ENCODE measurements at regions not wholly inside any gene's neighbourhood (a gene's known extent, or its start where the extent isn't known, plus 50 kb on each side); places are given as distances from the start of the nearest gene placed in this dataset.

DNA sequence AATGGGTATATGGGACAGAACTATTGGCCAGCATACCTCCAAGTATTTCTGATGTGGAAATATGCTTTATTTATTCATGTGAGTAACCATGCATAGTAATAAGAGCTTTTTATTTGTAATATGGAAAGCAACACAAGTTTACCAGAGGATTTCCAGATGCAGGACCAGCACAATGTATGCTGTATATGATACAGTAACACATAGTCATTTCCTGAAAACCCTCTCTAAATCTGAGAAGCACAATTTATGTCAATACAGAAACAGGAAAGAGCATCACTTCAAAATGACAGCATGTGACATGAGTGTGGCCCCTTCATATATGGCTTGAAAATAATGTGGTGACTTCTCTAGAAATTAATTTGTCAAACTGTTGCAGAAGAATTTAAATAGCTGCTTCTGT is 1134.7 kb upstream of the ADGRL2 start:
- Histone ChIP-seq H4K91ac (ENCODE audit: low read length) (no peak overlapping the region), H2BK12ac (ENCODE audit: low read length in 2 of 2) (no peak overlapping the region), H3K18ac (ENCODE audit: low read depth in 1 of 2, low read length in 2 of 2) (no peak overlapping the region), H2AFZ (ENCODE audit: low read depth, low read length) (no peak overlapping the region), H3K27me3 (ENCODE audit: control insufficient read depth in 1 of 2, insufficient read depth in 1 of 2, low read length in 2 of 2) (no peaks in the 10 kb centered on the region), H3K27ac (ENCODE audit: low read length, poor library complexity, severe bottlenecking) (no peak overlapping the region), H3K14ac (ENCODE audit: low read length in 2 of 2) (no peak overlapping the region), H2BK15ac (ENCODE audit: low read depth, poor library complexity, severe bottlenecking) (no peak overlapping the region), H4K8ac (ENCODE audit: low read length) (no peak overlapping the region), H3K4me2 (ENCODE audit: low read length, poor library complexity, severe bottlenecking) (no peak overlapping the region), H3K23ac (ENCODE audit: low read length in 2 of 2) (no peak overlapping the region), H3K9ac (ENCODE audit: low read length) (no peak overlapping the region), H2BK120ac (ENCODE audit: low read depth, low read length) (no peak overlapping the region), H3K4me3 (ENCODE audit: insufficient read depth in 1 of 2, low read depth in 1 of 2, low read length in 2 of 2) (no peak overlapping the region), H3K4ac (ENCODE audit: low read depth in 1 of 2, low read length in 2 of 2) (no peak overlapping the region), H3K9me3 (ENCODE audit: control insufficient read depth, low read length) (no peaks in the 10 kb centered on the region), H2BK5ac (ENCODE audit: low read depth, low read length, poor library complexity, severe bottlenecking) (no peak overlapping the region), H3K36me3 (ENCODE audit: control insufficient read depth in 1 of 2, insufficient read depth in 2 of 2, low read depth in 1 of 2, low read length in 2 of 2) (no peaks in the 10 kb centered on the region), H3K4me1 (ENCODE audit: control insufficient read depth, insufficient read depth, low read depth, low read length) (no peaks in the 10 kb centered on the region), H2AK5ac (ENCODE audit: low read length, severe bottlenecking) (no peak overlapping the region), H3K79me1 (replicated peaks; ENCODE audit: low read length, poor library complexity, severe bottlenecking) (no peaks in the 10 kb centered on the region)
- DNase-seq = no peak

DNA sequence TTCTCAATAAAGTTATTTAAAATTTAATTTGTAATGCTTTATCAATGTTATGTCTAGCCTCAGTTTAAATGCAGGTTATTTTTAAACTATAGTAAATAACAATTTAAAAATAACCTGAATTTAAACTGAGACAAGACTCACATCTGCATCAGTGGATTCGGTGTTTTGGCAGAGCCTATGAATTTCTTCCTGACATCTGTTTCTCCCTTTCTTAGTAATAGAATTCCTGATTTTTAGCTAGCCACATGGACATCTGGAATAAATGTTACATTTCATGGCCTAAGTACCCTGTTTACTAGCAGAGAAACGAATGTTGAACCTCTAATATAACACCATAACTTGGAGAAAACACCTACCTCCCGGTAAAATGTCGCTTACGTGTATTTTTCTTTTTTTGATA is 1141.6 kb upstream of the ADGRL2 start:
- no peaks in the 10 kb centered on the region for H3K9me3 ChIP-seq (ENCODE audit: control insufficient read depth, low read length)
- no peak overlapping the region for H3K23ac ChIP-seq (ENCODE audit: low read length in 2 of 2)
- no peak overlapping the region for H4K8ac ChIP-seq (ENCODE audit: low read length)
- H3K18ac ChIP-seq (ENCODE audit: low read depth in 1 of 2, low read length in 2 of 2) = no peak overlapping the region
- H2BK12ac ChIP-seq (ENCODE audit: low read length in 2 of 2) = no peak overlapping the region
- H2AFZ ChIP-seq (ENCODE audit: low read depth, low read length) = no peak overlapping the region
- DNase-seq = no peak
- H3K4me1 ChIP-seq (ENCODE audit: control insufficient read depth, insufficient read depth, low read depth, low read length) = no peaks in the 10 kb centered on the region
- H2AK5ac ChIP-seq (ENCODE audit: low read length, severe bottlenecking) = no peak overlapping the region
- 91% methylated on average over 2 of the region's 5 CpGs for WGBS
- no peaks in the 10 kb centered on the region for H3K27me3 ChIP-seq (ENCODE audit: control insufficient read depth in 1 of 2, insufficient read depth in 1 of 2, low read length in 2 of 2)
- no peaks in the 10 kb centered on the region for H3K79me1 ChIP-seq (replicated peaks; ENCODE audit: low read length, poor library complexity, severe bottlenecking)
- H3K4me2 ChIP-seq (ENCODE audit: low read length, poor library complexity, severe bottlenecking) = no peak overlapping the region
- H3K4me3 ChIP-seq (ENCODE audit: insufficient read depth in 1 of 2, low read depth in 1 of 2, low read length in 2 of 2) = no peak overlapping the region
- H3K9ac ChIP-seq (ENCODE audit: low read length) = no peak overlapping the region
- no peak overlapping the region for H3K27ac ChIP-seq (ENCODE audit: low read length, poor library complexity, severe bottlenecking)
- no peak overlapping the region for H3K14ac ChIP-seq (ENCODE audit: low read length in 2 of 2)
- no peak overlapping the region for H4K91ac ChIP-seq (ENCODE audit: low read length)
- H3K36me3 ChIP-seq (ENCODE audit: control insufficient read depth in 1 of 2, insufficient read depth in 2 of 2, low read depth in 1 of 2, low read length in 2 of 2) = no peaks in the 10 kb centered on the region
- no peak overlapping the region for H2BK5ac ChIP-seq (ENCODE audit: low read depth, low read length, poor library complexity, severe bottlenecking)
- H2BK15ac ChIP-seq (ENCODE audit: low read depth, poor library complexity, severe bottlenecking) = no peak overlapping the region
- no peak overlapping the region for H2BK120ac ChIP-seq (ENCODE audit: low read depth, low read length)
- H3K4ac ChIP-seq (ENCODE audit: low read depth in 1 of 2, low read length in 2 of 2) = no peak overlapping the region

DNA sequence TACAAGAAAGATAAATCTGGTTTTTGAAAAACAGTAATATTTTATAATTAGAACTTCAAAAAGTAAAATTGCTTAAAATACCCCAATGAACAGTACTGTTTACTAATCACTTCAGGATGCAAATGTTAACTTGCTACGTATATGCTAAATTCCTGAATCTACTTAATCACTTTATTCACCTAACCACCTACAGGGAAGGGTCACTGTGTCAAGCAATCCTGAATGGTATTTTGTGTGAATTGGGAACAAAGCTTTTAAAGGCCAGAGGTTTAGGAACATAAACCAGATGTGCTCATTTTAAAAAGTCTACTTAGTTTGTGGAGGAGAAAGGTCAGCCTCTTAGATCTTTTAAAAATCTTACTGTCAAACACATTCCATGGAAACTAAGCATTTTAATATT is 1143.0 kb upstream of the ADGRL2 start:
- no peak overlapping the region for H4K91ac ChIP-seq (ENCODE audit: low read length)
- H3K36me3 ChIP-seq (ENCODE audit: control insufficient read depth in 1 of 2, insufficient read depth in 2 of 2, low read depth in 1 of 2, low read length in 2 of 2) = no peaks in the 10 kb centered on the region
- H3K23ac ChIP-seq (ENCODE audit: low read length in 2 of 2) = no peak overlapping the region
- H2BK120ac ChIP-seq (ENCODE audit: low read depth, low read length) = no peak overlapping the region
- H3K9ac ChIP-seq (ENCODE audit: low read length) = no peak overlapping the region
- DNase-seq = no peak
- no peak overlapping the region for H2AFZ ChIP-seq (ENCODE audit: low read depth, low read length)
- H2BK5ac ChIP-seq (ENCODE audit: low read depth, low read length, poor library complexity, severe bottlenecking) = no peak overlapping the region
- no peaks in the 10 kb centered on the region for H3K27me3 ChIP-seq (ENCODE audit: control insufficient read depth in 1 of 2, insufficient read depth in 1 of 2, low read length in 2 of 2)
- no peak overlapping the region for H3K18ac ChIP-seq (ENCODE audit: low read depth in 1 of 2, low read length in 2 of 2)
- no peak overlapping the region for H2BK15ac ChIP-seq (ENCODE audit: low read depth, poor library complexity, severe bottlenecking)
- no peak overlapping the region for H4K8ac ChIP-seq (ENCODE audit: low read length)
- H3K9me3 ChIP-seq (ENCODE audit: control insufficient read depth, low read length) = no peaks in the 10 kb centered on the region
- H3K79me1 ChIP-seq (replicated peaks; ENCODE audit: low read length, poor library complexity, severe bottlenecking) = no peaks in the 10 kb centered on the region
- H2AK5ac ChIP-seq (ENCODE audit: low read length, severe bottlenecking) = no peak overlapping the region
- peak overlapping the region; percentile 24 for H3K27ac ChIP-seq (ENCODE audit: low read length, poor library complexity, severe bottlenecking)
- H3K4me2 ChIP-seq (ENCODE audit: low read length, poor library complexity, severe bottlenecking) = no peak overlapping the region
- WGBS = 78% methylated on average over 1 of the region's 1 CpG
- H3K4me1 ChIP-seq (ENCODE audit: control insufficient read depth, insufficient read depth, low read depth, low read length) = no peaks in the 10 kb centered on the region
- H2BK12ac ChIP-seq (ENCODE audit: low read length in 2 of 2) = no peak overlapping the region
- no peak overlapping the region for H3K4ac ChIP-seq (ENCODE audit: low read depth in 1 of 2, low read length in 2 of 2)
- no peak overlapping the region for H3K4me3 ChIP-seq (ENCODE audit: insufficient read depth in 1 of 2, low read depth in 1 of 2, low read length in 2 of 2)
- H3K14ac ChIP-seq (ENCODE audit: low read length in 2 of 2) = no peak overlapping the region

GRCh38 chr1:80657044-80657643 is 1143.6 kb upstream of the ADGRL2 start:
- 100% methylated on average over 1 of the region's 3 CpGs for WGBS
- no peaks in the 10 kb centered on the region for H3K4me1 ChIP-seq (ENCODE audit: control insufficient read depth, insufficient read depth, low read depth, low read length)

More at GRCh38 chr1:80657044-80657643, 1143.6 kb upstream of the ADGRL2 start:
- H4K91ac ChIP-seq (ENCODE audit: low read length) = no peak overlapping the region
- H2BK12ac ChIP-seq (ENCODE audit: low read length in 2 of 2) = no peak overlapping the region
- no peak overlapping the region for H3K4ac ChIP-seq (ENCODE audit: low read depth in 1 of 2, low read length in 2 of 2)
- H2BK5ac ChIP-seq (ENCODE audit: low read depth, low read length, poor library complexity, severe bottlenecking) = no peak overlapping the region
- H3K79me1 ChIP-seq (replicated peaks; ENCODE audit: low read length, poor library complexity, severe bottlenecking) = no peaks in the 10 kb centered on the region
- DNase-seq = peak; percentile 18
- H2AFZ ChIP-seq (ENCODE audit: low read depth, low read length) = no peak overlapping the region
- no peak overlapping the region for H2BK120ac ChIP-seq (ENCODE audit: low read depth, low read length)
- H3K27me3 ChIP-seq (ENCODE audit: control insufficient read depth in 1 of 2, insufficient read depth in 1 of 2, low read length in 2 of 2) = no peaks in the 10 kb centered on the region
- H3K4me2 ChIP-seq (ENCODE audit: low read length, poor library complexity, severe bottlenecking) = no peak overlapping the region
- H3K9me3 ChIP-seq (ENCODE audit: control insufficient read depth, low read length) = no peaks in the 10 kb centered on the region
- H2AK5ac ChIP-seq (ENCODE audit: low read length, severe bottlenecking) = no peak overlapping the region
- no peak overlapping the region for H2BK15ac ChIP-seq (ENCODE audit: low read depth, poor library complexity, severe bottlenecking)
- no peak overlapping the region for H3K9ac ChIP-seq (ENCODE audit: low read length)
- H3K27ac ChIP-seq (ENCODE audit: low read length, poor library complexity, severe bottlenecking) = peak overlapping the region; percentile 57
- no peak overlapping the region for H3K18ac ChIP-seq (ENCODE audit: low read depth in 1 of 2, low read length in 2 of 2)
- H4K8ac ChIP-seq (ENCODE audit: low read length) = no peak overlapping the region
- no peak overlapping the region for H3K14ac ChIP-seq (ENCODE audit: low read length in 2 of 2)
- H3K23ac ChIP-seq (ENCODE audit: low read length in 2 of 2) = no peak overlapping the region
- no peaks in the 10 kb centered on the region for H3K36me3 ChIP-seq (ENCODE audit: control insufficient read depth in 1 of 2, insufficient read depth in 2 of 2, low read depth in 1 of 2, low read length in 2 of 2)
- no peak overlapping the region for H3K4me3 ChIP-seq (ENCODE audit: insufficient read depth in 1 of 2, low read depth in 1 of 2, low read length in 2 of 2)

All from mesenchymal stem cell (in vitro differentiated cells and primary cell).